ENCODE measurements at regions not wholly inside any gene's neighbourhood (a gene's known extent, or its start where the extent isn't known, plus 50 kb on each side); places are given as distances from the start of the nearest gene placed in this dataset.

DNA sequence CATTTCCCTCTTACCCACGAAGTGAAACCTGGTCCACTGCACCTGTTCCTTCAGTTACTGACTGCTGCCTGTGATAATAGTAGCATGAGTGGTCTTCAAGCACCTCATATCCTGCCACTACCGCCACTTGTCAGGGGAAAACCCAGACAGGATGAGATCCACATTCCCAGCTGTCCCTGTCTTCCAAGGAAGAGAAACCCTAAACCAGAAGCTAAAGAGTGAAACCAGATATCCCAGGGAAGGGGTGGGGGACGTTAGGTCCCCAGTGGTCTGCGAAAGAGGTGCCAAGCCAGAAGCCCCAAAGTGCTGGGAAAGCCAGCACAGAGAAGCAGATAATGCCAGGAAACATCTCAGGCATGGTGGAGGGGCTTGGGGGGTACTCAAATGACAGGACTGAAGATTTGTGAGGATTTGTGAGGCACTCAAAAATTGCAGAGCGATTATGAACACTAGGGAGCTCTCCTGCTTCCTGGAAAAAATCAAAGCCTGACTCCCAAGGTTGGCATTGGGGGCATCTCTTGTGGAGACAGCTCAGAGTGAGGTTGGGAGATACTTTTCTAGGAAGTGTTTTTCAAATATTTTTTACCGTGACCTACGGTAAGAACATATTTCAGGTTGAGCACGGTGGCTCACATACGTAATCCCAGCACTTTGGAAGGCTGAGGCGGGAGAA lies 77.9 kb downstream of the TMEM30B start:
- POLR2A ChIA-PET (ENCODE audit: partially characterized antibody) = no interaction called here
- Histone ChIP-seq H4K8ac (ENCODE audit: extremely low read depth, insufficient read depth, low read length) (no peak overlapping the region), H4K5ac (ENCODE audit: insufficient read length, low read depth, low read length) (no peak overlapping the region), H3K23me2 (ENCODE audit: low read depth, low read length) (no peaks in the 10 kb centered on the region), H4K20me1 (replicated peaks in 1 of 2; ENCODE audit: control insufficient read depth in 1 of 2, insufficient read depth in 2 of 2, low read length in 2 of 2) (no peaks in the 10 kb centered on the region), H3K23ac (ENCODE audit: insufficient read length) (no peak overlapping the region), H2BK5ac (ENCODE audit: low read depth, low read length) (no peak overlapping the region; the same call in 1 of the 2 replicates), H3K9me3 (ENCODE audit: insufficient read depth in 2 of 2, low read depth in 1 of 2, low read length in 1 of 2) (no peaks in the 10 kb centered on the region), H3K27me3 (replicated peaks in 1 of 4; ENCODE audit: control insufficient read depth in 3 of 4, extremely low read depth in 1 of 4, insufficient read depth in 3 of 4, low read length in 3 of 4) (no peaks in the 10 kb centered on the region), H2BK12ac (ENCODE audit: low read depth, low read length) (peak overlapping the region; percentile 12; the same call in 1 of the 2 replicates), H3K36me3 (ENCODE audit: control insufficient read depth in 2 of 4, insufficient read depth in 4 of 4, low read length in 3 of 4) (no peaks in the 10 kb centered on the region), H3K4me2 (ENCODE audit: insufficient read depth in 1 of 2, low read depth in 2 of 2, low read length in 2 of 2) (no peak overlapping the region), H3K79me1 (ENCODE audit: low read depth, low read length) (no peaks in the 10 kb centered on the region), H3K27ac (ENCODE audit: low read depth, low read length) (no peak overlapping the region), H3K4me3 (ENCODE audit: extremely low read depth in 1 of 4, insufficient read depth in 2 of 4, low read depth in 3 of 4, low read length in 4 of 4) (no peak overlapping the region), H3K79me2 (ENCODE audit: control insufficient read depth in 1 of 2, insufficient read depth in 2 of 2, low read length in 2 of 2) (no peaks in the 10 kb centered on the region), H3K14ac (ENCODE audit: insufficient read length) (no peak overlapping the region), H2AFZ (ENCODE audit: low read length) (0 out of 2 replicates have a peak overlapping the region, but pooled peaks have one; percentile 16), H3K9ac (replicated peaks in 1 of 4; ENCODE audit: extremely low read depth in 1 of 4, low read depth in 3 of 4, low read length in 3 of 4) (peak overlapping the region in 1 of 4 experiments; percentile 37; a peak in 1 of 7 replicates), H2BK120ac (replicated peaks; ENCODE audit: low read depth, low read length) (no peak overlapping the region), H2BK15ac (ENCODE audit: low read length) (no peak overlapping the region), H3K56ac (replicated peaks; ENCODE audit: insufficient read length, low read depth, low read length) (no peak overlapping the region), H4K91ac (replicated peaks; ENCODE audit: insufficient read length, low read length) (peak overlapping the region; percentile 29), H3K4ac (replicated peaks; ENCODE audit: insufficient read length, low read depth, low read length) (no peak overlapping the region), H2BK20ac (ENCODE audit: low read length) (peak overlapping the region; percentile 66; the same call in 1 of the 2 replicates), H3K18ac (ENCODE audit: extremely low read depth, low read length) (no peak overlapping the region; the same call in 1 of the 2 replicates), H3K4me1 (replicated peaks in 1 of 4; ENCODE audit: control insufficient read depth in 3 of 4, insufficient read depth in 4 of 4, low read length in 3 of 4) (peaks cover 0 to 13% (median 7%) of the 10 kb centered on the region in 4 experiments; a peak in 3 of 7 replicates), H2AK5ac (ENCODE audit: low read depth, low read length) (no peak overlapping the region)
- CTCF ChIA-PET (ENCODE audit: partially characterized antibody) = interaction anchor here (0.6 to 4.0 kb wide), 3 partner anchors 15 to 124 kb away, joined by 3 to 16 read pairs (median 4); no protein-coding TSS in a partner anchor
- DNase-seq (ENCODE audit: low read depth in 1 of 2, low spot score in 2 of 2) = no peak
- no peak for FAIRE-seq
- 76% methylated on average over 10 of the region's 10 CpGs; no CpG with 5 or more reads in 1 of the 2 experiments for WGBS, 2 experiments (ENCODE audit: extremely low coverage in 1 of 2, insufficient coverage in 1 of 2, insufficient read length in 1 of 2, insufficient replicate concordance in 2 of 2, low coverage in 1 of 2, low lambda C conversion rate in 2 of 2, missing lambda C conversion rate in 1 of 2)
- TF ChIP-seq RBBP5 (IDR thresholded peaks at IDR 0.05; ENCODE audit: borderline replicate concordance, low read depth, low read length) = no peak
- no peak for TF ChIP-seq CHD2 (IDR thresholded peaks at IDR 0.05; ENCODE audit: low read length)
- TF ChIP-seq BACH1 (IDR thresholded peaks at IDR 0.05; ENCODE audit: low read length) = no peak
- TF ChIP-seq, protein P1, sequence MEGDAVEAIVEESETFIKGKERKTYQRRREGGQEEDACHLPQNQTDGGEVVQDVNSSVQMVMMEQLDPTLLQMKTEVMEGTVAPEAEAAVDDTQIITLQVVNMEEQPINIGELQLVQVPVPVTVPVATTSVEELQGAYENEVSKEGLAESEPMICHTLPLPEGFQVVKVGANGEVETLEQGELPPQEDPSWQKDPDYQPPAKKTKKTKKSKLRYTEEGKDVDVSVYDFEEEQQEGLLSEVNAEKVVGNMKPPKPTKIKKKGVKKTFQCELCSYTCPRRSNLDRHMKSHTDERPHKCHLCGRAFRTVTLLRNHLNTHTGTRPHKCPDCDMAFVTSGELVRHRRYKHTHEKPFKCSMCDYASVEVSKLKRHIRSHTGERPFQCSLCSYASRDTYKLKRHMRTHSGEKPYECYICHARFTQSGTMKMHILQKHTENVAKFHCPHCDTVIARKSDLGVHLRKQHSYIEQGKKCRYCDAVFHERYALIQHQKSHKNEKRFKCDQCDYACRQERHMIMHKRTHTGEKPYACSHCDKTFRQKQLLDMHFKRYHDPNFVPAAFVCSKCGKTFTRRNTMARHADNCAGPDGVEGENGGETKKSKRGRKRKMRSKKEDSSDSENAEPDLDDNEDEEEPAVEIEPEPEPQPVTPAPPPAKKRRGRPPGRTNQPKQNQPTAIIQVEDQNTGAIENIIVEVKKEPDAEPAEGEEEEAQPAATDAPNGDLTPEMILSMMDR (IDR thresholded peaks at IDR 0.05; ENCODE audit: control extremely low read depth in 1 of 3, insufficient read depth in 1 of 3, low read depth in 1 of 3, low read length in 3 of 3) = no peak
- no peak for TF ChIP-seq RAD21 (IDR thresholded peaks at IDR 0.05 in 1 of 2, conservative IDR thresholded peaks at IDR 0.05 in 1 of 2; ENCODE audit: low read depth in 2 of 2, low read length in 2 of 2)
- no peak for TF ChIP-seq PHF8 (conservative IDR thresholded peaks at IDR 0.05; ENCODE audit: low read depth, low read length)
- TF ChIP-seq JUN (IDR thresholded peaks at IDR 0.05; ENCODE audit: low read depth, low read length) = no peak
- TF ChIP-seq POLR2AphosphoS5 (IDR thresholded peaks at IDR 0.05; ENCODE audit: low read depth, low read length) = no peak
- TF ChIP-seq BCL11A (IDR thresholded peaks at IDR 0.05; ENCODE audit: low read depth in 2 of 2, low read length in 2 of 2) = no peak
